SK-N-DZ (cell line): ENCODE measurements at regions not wholly inside any gene's neighbourhood (a gene's known extent, or its start where the extent isn't known, plus 50 kb on each side); places are given as distances from the start of the nearest gene placed in this dataset.
A peak's percentile ranks its signal among the peaks of the same experiment; 100 is the strongest.
"Not testable (repeated sequence)": the region's sequence is repeated elsewhere in the genome, so short reads cannot be mapped to it uniquely, and the experiment has no call there.

ENCODE experiments used
- DNase-seq: peaks from one replicate; pipeline ENCODE4 v3.0.0-alpha.2; 2015; ENCODE audit warnings: low spot score

DNA sequence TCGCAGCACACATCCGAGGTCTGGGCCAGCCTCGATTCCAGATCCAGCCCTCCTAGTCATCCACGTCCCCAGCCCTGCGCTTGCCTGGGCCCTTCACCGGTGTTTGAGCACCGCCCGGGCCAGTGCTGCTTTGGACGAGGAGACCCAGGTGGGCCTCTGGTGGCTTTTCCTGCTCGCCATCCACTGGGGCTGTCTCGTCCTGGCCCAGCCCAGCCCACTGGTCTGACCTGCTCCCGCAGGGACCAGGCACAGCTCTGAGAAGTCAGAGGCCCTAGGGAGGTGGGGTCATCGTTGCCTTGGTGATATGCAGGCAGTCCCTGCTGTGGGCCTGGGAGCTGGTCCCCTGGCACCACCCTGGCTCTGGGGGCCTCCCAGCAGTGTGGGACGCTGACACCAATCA, 200.8 kb downstream of the USP22 start:
- DNase-seq, result not testable (repeated sequence)

GRCh38 chr17:20843261-20843660, 199.6 kb downstream of the USP22 start:
- not testable (repeated sequence) for DNase-seq

DNA sequence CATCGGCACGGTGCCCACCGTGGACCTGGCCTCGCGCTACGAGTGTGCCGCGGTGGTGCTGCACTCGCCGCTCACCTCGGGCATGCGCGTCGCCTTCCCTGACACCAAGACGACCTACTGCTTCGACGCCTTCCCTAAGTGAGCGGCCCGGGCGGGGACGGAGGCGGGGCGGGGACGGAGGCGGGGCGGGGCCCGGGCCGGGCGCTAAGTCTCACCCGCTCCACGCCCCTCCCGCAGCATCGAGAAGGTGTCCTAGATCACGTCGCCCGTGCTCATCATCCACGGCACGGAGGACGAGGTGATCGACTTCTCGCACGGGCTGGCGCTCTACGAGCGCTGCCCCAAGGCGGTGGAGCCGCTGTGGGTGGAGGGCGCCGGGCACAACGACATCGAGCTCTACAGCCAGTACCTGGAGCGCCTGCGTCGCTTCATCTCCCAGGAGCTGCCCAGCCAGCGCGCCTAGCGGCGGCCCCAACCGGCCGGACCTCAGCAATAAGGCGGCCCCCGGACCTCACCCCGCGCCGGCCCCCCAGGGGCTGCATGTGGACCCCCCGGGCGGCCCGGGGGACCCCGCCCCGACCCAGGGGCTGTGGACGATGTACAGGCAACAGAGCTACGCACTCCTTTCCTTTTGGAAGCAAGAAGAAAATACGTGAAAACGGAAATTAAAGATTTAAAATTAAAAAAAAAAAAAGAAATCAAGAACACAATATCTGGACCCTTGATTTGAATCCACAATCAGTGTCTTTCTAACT, 198.8 kb downstream of the USP22 start:
- DNase-seq, result not testable (repeated sequence)

- DNase-seq, result not testable (repeated sequence)
Measured at GRCh38 chr17:20848869-20849443, 193.9 kb downstream of the USP22 start.

DNA sequence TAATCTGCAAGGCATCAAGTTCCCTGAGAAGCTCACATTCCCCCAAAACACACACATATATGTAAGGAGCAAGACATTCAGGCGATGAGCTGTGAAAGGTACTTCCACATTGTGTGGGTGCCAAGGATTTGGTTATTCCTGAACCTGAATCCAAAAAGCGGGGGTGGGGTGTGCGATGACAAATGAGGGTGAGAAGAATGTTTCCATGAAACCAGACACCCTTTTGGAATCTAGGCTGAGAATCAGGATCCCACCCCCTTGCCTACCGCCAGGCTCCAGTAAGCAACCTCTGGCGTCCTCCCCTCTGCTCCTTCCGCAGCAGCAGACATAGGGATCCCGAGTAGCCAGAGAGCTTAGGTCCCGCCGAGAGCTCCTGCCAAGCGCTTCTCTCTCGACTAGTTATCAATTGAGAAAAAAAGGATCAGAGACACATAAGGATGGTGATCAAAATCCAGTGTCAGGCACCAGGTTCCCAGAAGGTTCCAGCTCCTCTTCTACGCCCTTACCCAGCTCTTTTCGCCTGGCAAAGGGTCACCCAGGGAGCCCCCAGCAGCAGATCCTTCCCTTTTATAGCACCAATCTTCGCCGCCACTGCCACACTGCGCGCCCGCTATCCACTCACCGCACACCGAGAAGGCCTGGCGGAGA, 191.1 kb downstream of the USP22 start:
- not testable (repeated sequence) for DNase-seq

- DNase-seq, result peak; percentile 20
Measured at GRCh38 chr17:20852239-20852989, 190.4 kb downstream of the USP22 start.

DNA sequence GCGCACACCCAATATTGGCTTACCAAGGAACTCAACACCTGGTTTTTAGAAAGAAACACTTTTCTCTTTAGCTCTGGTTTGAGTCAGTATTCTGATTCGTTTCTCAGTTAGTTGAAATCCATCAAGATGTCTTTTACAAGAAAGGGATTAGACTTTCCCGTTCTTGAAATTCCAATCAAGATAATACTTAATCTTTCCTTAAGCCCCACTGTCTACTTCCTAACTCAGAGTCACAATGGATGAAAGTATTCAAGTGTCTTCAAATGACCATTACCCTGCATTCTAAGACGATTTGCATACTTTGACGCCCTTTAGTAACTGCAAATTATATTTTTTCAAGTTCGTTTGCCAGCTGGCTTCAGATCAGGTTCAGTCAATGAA, 189.8 kb downstream of the USP22 start:
- no peak for DNase-seq

GRCh38 chr17:20855910-20856470, 186.8 kb downstream of the USP22 start:
- DNase-seq, result not testable (repeated sequence)

- not testable (repeated sequence) for DNase-seq
Measured at GRCh38 chr17:20866444-20867209, 176.2 kb downstream of the USP22 start.

- DNase-seq, result not testable (repeated sequence)
Measured at GRCh38 chr17:20867436-20867937, 175.3 kb downstream of the USP22 start.

- DNase-seq, result peak; percentile 24
Measured at GRCh38 chr17:20867938-20868661, 174.7 kb downstream of the USP22 start.

- DNase-seq, result not testable (repeated sequence)
Measured at GRCh38 chr17:20868662-20869007, 174.2 kb downstream of the USP22 start.

DNA sequence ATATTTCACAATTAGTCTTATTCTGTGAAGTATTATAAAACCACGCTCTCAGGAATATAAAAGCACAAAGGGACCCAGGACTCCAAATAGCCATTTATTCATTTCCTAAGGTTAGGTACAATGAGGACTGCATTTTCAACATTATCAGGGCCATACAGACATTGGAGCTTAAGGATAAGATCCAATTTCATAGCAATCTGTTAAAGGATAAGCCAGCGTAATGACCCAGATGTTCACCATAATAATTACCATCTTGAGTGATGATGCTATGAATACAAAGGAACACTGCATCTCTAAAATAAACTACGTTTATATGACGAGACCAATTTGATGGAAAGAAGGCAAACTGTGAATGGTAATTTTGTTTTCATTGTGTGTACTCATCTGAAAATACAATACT, 169.6 kb downstream of the USP22 start:
- DNase-seq, result not testable (repeated sequence)

- not testable (repeated sequence) for DNase-seq
Measured at GRCh38 chr17:20873688-20874328, 169.0 kb downstream of the USP22 start.

GRCh38 chr17:20877384-20877783, 165.4 kb downstream of the USP22 start:
- DNase-seq, result not testable (repeated sequence)

DNA sequence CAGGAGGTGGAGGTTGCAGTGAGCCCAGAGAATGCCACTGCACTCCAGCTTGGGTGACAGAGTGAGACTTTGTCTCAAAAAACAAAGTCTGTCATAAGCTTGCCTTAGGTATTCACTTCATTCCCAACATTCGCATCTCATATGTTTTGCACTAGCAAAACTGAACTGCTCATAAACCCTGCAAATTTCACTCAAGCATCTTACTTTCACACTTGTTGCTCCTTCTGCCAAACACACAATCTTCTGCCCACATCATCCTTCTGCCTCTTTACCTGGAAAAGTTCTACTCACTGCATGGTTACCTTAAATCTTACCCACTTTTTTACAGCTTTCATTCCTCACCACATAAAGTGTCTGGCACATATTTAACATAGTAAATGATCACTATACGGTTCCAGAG, 152.5 kb downstream of the USP22 start:
- no peak for DNase-seq

DNA sequence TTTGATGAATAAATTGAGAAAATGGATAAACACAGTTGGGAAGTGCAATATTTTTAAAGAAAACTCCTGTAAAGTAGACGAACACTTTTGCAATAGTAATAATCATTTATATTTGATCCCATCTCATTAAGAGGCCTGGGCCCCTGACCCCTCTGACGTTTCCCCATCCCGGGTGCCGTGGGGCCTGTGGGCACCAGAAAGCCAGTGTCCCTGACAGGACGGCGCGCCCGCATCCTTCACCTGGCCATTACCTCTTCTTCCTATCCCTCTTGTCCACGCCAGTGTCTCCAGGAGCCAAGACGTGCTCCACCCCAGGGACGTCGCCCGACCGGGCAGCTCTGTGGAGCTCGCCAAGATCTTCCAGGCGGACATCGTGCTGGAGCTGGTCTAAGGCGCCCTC, 147.4 kb downstream of the USP22 start:
- DNase-seq, result not testable (repeated sequence)

GRCh38 chr17:20896153-20896649, 146.6 kb downstream of the USP22 start:
- DNase-seq, result no peak

- DNase-seq, result not testable (repeated sequence)
Measured at GRCh38 chr17:20898726-20899125, 144.1 kb downstream of the USP22 start.
